ENCODE measurements at regions not wholly inside any gene's neighbourhood (a gene's known extent, or its start where the extent isn't known, plus 50 kb on each side); places are given as distances from the start of the nearest gene placed in this dataset.

DNA sequence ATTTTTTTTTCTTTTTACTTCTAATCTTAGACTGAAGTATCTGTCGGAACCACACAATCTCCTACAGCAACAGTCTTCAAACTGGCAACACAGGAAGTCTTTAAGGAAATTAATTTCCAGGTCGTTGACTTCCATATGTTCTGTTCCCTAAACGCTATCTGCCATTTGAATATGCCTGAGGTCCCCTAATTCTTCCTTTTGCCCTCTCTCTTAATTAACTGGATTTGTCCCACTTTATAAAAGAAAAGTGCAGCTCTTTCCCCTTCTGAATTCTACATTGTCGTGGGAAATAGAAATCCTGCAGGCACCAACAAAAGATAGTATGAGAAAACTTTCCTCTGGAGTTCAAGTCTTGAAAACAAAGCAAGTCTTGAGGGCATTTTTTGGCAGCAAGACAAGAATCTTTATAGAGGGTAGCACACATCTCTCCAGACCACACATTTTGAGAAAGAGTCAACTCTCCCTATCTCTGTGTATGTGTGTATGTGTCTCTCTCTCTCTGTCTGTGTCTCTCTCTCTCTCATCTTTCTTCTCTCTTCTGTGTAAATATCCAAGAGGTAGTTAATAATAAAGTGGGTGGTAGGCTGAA lies 879.8 kb downstream of the SOCS6 start:
- TF ChIP-seq, protein P1, sequence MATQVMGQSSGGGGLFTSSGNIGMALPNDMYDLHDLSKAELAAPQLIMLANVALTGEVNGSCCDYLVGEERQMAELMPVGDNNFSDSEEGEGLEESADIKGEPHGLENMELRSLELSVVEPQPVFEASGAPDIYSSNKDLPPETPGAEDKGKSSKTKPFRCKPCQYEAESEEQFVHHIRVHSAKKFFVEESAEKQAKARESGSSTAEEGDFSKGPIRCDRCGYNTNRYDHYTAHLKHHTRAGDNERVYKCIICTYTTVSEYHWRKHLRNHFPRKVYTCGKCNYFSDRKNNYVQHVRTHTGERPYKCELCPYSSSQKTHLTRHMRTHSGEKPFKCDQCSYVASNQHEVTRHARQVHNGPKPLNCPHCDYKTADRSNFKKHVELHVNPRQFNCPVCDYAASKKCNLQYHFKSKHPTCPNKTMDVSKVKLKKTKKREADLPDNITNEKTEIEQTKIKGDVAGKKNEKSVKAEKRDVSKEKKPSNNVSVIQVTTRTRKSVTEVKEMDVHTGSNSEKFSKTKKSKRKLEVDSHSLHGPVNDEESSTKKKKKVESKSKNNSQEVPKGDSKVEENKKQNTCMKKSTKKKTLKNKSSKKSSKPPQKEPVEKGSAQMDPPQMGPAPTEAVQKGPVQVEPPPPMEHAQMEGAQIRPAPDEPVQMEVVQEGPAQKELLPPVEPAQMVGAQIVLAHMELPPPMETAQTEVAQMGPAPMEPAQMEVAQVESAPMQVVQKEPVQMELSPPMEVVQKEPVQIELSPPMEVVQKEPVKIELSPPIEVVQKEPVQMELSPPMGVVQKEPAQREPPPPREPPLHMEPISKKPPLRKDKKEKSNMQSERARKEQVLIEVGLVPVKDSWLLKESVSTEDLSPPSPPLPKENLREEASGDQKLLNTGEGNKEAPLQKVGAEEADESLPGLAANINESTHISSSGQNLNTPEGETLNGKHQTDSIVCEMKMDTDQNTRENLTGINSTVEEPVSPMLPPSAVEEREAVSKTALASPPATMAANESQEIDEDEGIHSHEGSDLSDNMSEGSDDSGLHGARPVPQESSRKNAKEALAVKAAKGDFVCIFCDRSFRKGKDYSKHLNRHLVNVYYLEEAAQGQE (IDR thresholded peaks at IDR 0.05), result no peak
- TF ChIP-seq, protein P2, sequence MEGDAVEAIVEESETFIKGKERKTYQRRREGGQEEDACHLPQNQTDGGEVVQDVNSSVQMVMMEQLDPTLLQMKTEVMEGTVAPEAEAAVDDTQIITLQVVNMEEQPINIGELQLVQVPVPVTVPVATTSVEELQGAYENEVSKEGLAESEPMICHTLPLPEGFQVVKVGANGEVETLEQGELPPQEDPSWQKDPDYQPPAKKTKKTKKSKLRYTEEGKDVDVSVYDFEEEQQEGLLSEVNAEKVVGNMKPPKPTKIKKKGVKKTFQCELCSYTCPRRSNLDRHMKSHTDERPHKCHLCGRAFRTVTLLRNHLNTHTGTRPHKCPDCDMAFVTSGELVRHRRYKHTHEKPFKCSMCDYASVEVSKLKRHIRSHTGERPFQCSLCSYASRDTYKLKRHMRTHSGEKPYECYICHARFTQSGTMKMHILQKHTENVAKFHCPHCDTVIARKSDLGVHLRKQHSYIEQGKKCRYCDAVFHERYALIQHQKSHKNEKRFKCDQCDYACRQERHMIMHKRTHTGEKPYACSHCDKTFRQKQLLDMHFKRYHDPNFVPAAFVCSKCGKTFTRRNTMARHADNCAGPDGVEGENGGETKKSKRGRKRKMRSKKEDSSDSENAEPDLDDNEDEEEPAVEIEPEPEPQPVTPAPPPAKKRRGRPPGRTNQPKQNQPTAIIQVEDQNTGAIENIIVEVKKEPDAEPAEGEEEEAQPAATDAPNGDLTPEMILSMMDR (IDR thresholded peaks at IDR 0.05), result no peak
- TF ChIP-seq, protein P3, sequence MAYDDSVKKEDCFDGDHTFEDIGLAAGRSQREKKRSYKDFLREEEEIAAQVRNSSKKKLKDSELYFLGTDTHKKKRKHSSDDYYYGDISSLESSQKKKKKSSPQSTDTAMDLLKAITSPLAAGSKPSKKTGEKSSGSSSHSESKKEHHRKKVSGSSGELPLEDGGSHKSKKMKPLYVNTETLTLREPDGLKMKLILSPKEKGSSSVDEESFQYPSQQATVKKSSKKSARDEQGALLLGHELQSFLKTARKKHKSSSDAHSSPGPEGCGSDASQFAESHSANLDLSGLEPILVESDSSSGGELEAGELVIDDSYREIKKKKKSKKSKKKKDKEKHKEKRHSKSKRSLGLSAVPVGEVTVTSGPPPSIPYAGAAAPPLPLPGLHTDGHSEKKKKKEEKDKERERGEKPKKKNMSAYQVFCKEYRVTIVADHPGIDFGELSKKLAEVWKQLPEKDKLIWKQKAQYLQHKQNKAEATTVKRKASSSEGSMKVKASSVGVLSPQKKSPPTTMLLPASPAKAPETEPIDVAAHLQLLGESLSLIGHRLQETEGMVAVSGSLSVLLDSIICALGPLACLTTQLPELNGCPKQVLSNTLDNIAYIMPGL (CRISPR knock-in tag; IDR thresholded peaks at IDR 0.05; ENCODE audit: borderline replicate concordance), result no peak
- no peak for TF ChIP-seq POLR2A (IDR thresholded peaks at IDR 0.05; ENCODE audit: low read length)
- no peak for TF ChIP-seq RCOR1 (IDR thresholded peaks at IDR 0.05; ENCODE audit: low read depth, low read length)
- TF ChIP-seq MAFK (IDR thresholded peaks at IDR 0.05; ENCODE audit: partially characterized antibody), result no peak
- TF ChIP-seq, protein P4, sequence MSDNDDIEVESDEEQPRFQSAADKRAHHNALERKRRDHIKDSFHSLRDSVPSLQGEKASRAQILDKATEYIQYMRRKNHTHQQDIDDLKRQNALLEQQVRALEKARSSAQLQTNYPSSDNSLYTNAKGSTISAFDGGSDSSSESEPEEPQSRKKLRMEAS (IDR thresholded peaks at IDR 0.05), result no peak
- no peak for TF ChIP-seq ESRRA (IDR thresholded peaks at IDR 0.05; ENCODE audit: borderline replicate concordance, low read length)
- no peak for TF ChIP-seq ZSCAN20 (CRISPR knock-in tag; IDR thresholded peaks at IDR 0.05)
- TF ChIP-seq GATA3 (IDR thresholded peaks at IDR 0.05; ENCODE audit: borderline replicate concordance), result no peak
- TF ChIP-seq TP53 (CRISPR knock-in tag; IDR thresholded peaks at IDR 0.05), result no peak
- no peak for TF ChIP-seq KDM5A (IDR thresholded peaks at IDR 0.05)
